GM12874 (cell line): ENCODE measurements at regions not wholly inside any gene's neighbourhood (a gene's known extent, or its start where the extent isn't known, plus 50 kb on each side); places are given as distances from the start of the nearest gene placed in this dataset.

Experiments
- CTCF ChIP-seq: IDR thresholded peaks from 2 replicates; pipeline ENCODE4 v1.5.1; 2011; ENCODE audit warnings: low read depth, mild to moderate bottlenecking, control low read depth, low read length, moderate library complexity; ENCODE audit not compliant: insufficient read depth

GRCh38 chr5:145708169-145708568 is 127.0 kb downstream of the PRELID2 start:
- TF ChIP-seq CTCF: no peak

GRCh38 chr5:145704724-145705123 is 130.4 kb downstream of the PRELID2 start:
- TF ChIP-seq CTCF: no peak

- TF ChIP-seq CTCF: no peak
These were observed 131.3 kb downstream of the PRELID2 start for GRCh38 chr5:145703856-145704255.

GRCh38 chr5:145701404-145701803 is 133.7 kb downstream of the PRELID2 start:
- TF ChIP-seq CTCF: no peak

GRCh38 chr5:145699846-145700245 is 135.3 kb downstream of the PRELID2 start:
- TF ChIP-seq CTCF: no peak

- peak; percentile 71 for TF ChIP-seq CTCF
These were observed 137.7 kb downstream of the PRELID2 start for GRCh38 chr5:145697251-145697990.

GRCh38 chr5:145689235-145689634 is 145.9 kb downstream of the PRELID2 start:
- no peak for TF ChIP-seq CTCF
